ENCODE measurements at regions not wholly inside any gene's neighbourhood (a gene's known extent, or its start where the extent isn't known, plus 50 kb on each side); places are given as distances from the start of the nearest gene placed in this dataset.

DNA sequence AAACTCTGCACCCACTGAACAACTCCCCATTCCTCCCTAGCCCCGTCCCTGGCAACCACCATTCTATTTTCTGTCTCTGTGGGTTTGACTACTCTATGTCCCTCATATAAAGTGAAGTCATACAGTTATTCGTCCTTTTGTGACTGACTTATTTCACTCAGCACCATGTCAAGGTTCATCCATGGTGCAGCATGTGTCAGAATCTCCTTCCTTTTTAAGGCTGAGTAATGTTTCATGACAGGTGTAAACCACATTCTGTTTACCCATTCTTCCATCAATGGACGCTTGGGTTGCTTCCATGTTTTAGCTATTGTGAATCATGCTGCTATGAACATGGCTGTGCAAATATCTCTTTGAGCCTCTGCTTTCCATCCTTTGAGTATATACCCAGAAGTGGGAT lies 192.3 kb upstream of the NSMCE3 start:
- DNase-seq = no peak
- no peak overlapping the region for H2BK12ac ChIP-seq (ENCODE audit: insufficient read length, low read depth, low read length)
- no peaks in the 10 kb centered on the region; the same call in 1 of the 2 replicates for H3K79me2 ChIP-seq (ENCODE audit: insufficient read depth, low read length)
- H4K91ac ChIP-seq (ENCODE audit: insufficient read length, low read depth, low read length) = no peak overlapping the region
- Mint-ChIP-seq H3K27ac (0 out of 7 replicates have a peak overlapping the region, but pooled peaks of 1 of the 3 experiments have one; percentile 54), H3K9me3 (no peaks in the 10 kb centered on the region), H3K4me1 (no peaks in the 10 kb centered on the region), H3K27me3 (ENCODE audit: low read depth) (peaks cover 1% of the 10 kb centered on the region; the same call in 1 of the 2 replicates), H3K4me3 (no peak overlapping the region), H3K36me3 (ENCODE audit: insufficient read depth in 1 of 3, low read depth in 3 of 3) (no peaks in the 10 kb centered on the region)
- H3K14ac ChIP-seq (ENCODE audit: insufficient read depth, low read length) = no peak overlapping the region
- no peak overlapping the region for H4K5ac ChIP-seq (ENCODE audit: insufficient read length, low read depth, low read length)
- no peaks in the 10 kb centered on the region for H4K20me1 ChIP-seq (ENCODE audit: control insufficient read depth, insufficient read depth, insufficient read length)
- no peak overlapping the region for H2BK15ac ChIP-seq (ENCODE audit: low read depth, low read length)
- no peak overlapping the region for H2BK20ac ChIP-seq (ENCODE audit: low read depth, low read length, poor library complexity, severe bottlenecking)
- no CpG with 5 or more reads among the region's 3 CpGs for WGBS (ENCODE audit: extremely low coverage, insufficient read length, low lambda C conversion rate)
- H3K27me3 ChIP-seq (ENCODE audit: insufficient read depth, low read length) = no peaks in the 10 kb centered on the region
- H2AFZ ChIP-seq (ENCODE audit: low read length) = no peak overlapping the region
- no peak overlapping the region for H3K56ac ChIP-seq (ENCODE audit: insufficient read length, low read depth, low read length)
- H3K79me1 ChIP-seq (ENCODE audit: insufficient read depth, low read depth, low read length, poor library complexity, severe bottlenecking) = no peaks in the 10 kb centered on the region
- H3K23ac ChIP-seq (ENCODE audit: insufficient read length, low read depth, low read length) = no peak overlapping the region
- H2BK5ac ChIP-seq (ENCODE audit: insufficient read length, low read length) = no peak overlapping the region
- no peak overlapping the region for H3K4ac ChIP-seq (ENCODE audit: low read depth, low read length)
- H3K4me2 ChIP-seq (ENCODE audit: insufficient read depth, insufficient read length, low read length) = no peak overlapping the region
- no peak overlapping the region for H4K8ac ChIP-seq (replicated peaks; ENCODE audit: insufficient read length, low read depth, low read length)
- H3K27ac ChIP-seq (ENCODE audit: insufficient read length, low read depth, low read length) = no peak overlapping the region
- H3T11ph ChIP-seq (ENCODE audit: low read length) = no peak overlapping the region
- H2BK120ac ChIP-seq (ENCODE audit: low read depth, low read length, poor library complexity, severe bottlenecking) = no peak overlapping the region
- no peaks in the 10 kb centered on the region for H3K9me3 ChIP-seq (ENCODE audit: control insufficient read depth, low read depth, low read length)
- no peaks in the 10 kb centered on the region for H3K23me2 ChIP-seq (ENCODE audit: insufficient read length, low read depth, low read length, poor library complexity, severe bottlenecking)
- no peak overlapping the region for H3K9ac ChIP-seq (ENCODE audit: extremely low read depth, insufficient read length, low read length)
- TF ChIP-seq CTCF (conservative IDR thresholded peaks at IDR 0.05) = no peak
- no peak overlapping the region for H2AK5ac ChIP-seq (ENCODE audit: insufficient read length, low read length)
- no peak overlapping the region for H3K18ac ChIP-seq (ENCODE audit: insufficient read length, low read depth, low read length)
- H3K4me1 ChIP-seq (ENCODE audit: insufficient read depth, low read length) = no peaks in the 10 kb centered on the region

All from H9 (cell line).